Umbilical cord (tissue), 1 donor: ENCODE measurements at regions not wholly inside any gene's neighbourhood (a gene's known extent, or its start where the extent isn't known, plus 50 kb on each side); places are given as distances from the start of the nearest gene placed in this dataset.
"Not testable (repeated sequence)": the region's sequence is repeated elsewhere in the genome, so short reads cannot be mapped to it uniquely, and the experiment has no call there.

ENCODE experiments used
- DNase-seq: peaks from one replicate; pipeline ENCODE4 v3.0.0-alpha.2; 2015; ENCODE audit warnings: low spot score

DNA sequence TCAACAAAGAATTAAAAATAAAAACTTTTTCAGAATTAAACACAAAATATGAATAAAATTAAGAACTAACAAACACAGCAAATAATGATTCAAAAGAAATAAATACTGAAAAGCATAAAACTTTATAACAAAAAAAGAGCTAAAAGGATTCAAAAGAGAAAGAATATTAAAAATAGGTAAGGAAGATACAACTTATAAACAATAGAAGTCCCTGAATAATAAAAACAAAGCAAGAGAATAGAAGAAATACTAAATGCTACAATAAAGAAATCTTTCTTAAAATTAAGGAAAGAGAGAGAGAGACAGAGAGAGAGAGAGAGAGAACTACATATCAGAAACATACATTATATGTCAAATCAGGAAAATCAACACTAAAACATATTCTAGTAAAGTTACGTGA lies 619.9 kb upstream of the SLIT2 start:
- no peak for DNase-seq

DNA sequence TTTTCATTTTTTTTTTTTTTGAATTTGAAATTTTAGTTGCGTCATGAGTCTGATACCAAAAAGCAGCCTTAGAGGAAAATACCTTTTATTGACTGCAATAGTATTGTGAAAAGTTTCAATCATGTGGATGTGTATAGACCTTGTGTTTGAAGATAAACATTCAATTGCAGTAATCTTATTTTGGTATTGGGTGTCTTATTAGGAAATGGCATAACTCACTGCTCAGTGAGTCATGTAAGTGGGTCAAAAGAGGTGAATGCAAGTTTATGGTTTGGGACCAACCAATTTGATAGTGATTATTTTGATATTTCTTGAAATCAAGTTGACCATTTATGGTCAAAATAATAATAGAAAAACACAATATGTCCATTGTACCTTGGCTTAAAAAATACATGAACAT lies 627.8 kb upstream of the SLIT2 start:
- DNase-seq, result no peak

DNA sequence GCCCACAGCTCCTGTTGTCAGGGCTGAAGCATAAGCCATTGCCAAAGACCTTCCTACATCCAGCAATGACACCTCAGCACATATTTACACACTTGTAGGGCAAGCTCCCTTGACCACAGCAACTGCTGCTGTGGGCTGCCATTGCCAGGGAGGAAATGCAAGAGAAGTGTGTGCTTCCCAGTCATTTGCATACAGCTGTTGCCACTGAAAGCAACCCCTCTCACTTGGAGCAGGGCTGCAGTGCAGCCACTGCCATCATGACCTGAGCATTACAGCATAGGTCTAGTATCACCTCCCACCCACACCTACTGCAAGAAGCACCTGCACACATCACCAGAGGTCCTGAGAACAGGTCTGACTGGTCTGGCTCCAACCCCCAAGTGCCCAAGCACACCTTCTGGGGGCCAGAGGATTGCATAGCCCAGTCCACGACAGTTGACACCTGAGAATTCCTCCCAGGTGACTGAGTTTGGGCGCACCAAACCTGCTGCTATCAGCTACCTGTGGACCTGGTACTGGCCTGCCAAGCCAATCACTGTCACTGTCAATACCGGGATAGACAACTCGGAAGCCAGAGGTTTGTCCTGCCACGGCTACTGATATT lies 636.5 kb upstream of the SLIT2 start:
- DNase-seq, result no peak

DNA sequence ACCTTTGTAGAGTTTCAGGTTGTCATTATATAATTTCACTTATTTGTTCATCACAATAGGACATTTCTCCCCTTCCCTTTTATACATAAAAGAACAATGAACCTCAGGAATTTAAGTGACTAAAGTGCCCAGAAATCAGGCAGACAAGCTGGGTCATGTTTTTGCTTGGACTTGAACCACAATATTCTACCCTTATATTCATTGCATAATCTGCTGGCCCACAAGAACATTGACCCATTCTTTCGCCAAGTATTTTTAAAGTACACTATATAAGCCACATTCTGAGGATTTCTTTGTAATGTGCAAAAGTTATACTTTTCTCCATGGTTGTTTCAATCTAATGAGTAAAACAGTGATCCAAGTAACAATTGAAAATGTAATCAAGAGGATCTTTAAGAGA lies 637.5 kb upstream of the SLIT2 start:
- no peak for DNase-seq

DNA sequence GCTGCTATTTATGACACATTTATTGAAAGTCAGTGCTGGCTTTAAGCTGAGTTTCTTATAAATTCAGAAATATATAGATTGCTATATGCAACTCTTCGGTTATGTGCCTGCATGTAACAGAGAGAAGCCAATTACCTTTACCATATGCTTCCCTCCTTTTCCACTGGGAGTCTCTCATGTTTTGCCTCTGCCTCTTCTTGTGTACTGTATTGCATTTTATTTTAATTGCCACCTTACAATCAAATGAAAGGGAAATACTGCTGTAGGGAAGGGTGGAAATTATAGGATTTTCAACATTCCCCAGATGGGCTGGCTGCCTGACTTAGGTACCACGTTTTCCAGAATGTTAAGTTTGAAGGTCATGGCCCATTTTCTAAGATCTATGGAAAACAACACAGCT lies 655.4 kb upstream of the SLIT2 start:
- no peak for DNase-seq

DNA sequence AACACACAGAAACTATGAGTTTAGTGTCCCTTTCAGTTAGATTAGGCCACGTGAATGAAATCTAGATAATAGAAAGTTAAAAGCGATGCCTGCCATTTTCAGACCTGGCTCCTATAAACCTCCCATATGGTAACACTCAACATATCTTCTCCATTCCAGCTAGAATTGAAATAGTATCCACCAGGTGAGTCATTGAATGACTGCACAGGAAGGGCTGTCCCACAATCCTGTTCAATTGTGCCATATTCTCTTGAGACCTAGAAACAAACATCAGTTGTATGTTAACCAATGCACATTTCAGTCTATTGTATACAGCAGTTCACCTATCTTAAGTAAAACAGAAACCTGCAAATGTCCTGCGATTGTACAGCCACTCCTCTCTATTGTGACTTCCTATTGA lies 659.3 kb upstream of the SLIT2 start:
- DNase-seq, result no peak

DNA sequence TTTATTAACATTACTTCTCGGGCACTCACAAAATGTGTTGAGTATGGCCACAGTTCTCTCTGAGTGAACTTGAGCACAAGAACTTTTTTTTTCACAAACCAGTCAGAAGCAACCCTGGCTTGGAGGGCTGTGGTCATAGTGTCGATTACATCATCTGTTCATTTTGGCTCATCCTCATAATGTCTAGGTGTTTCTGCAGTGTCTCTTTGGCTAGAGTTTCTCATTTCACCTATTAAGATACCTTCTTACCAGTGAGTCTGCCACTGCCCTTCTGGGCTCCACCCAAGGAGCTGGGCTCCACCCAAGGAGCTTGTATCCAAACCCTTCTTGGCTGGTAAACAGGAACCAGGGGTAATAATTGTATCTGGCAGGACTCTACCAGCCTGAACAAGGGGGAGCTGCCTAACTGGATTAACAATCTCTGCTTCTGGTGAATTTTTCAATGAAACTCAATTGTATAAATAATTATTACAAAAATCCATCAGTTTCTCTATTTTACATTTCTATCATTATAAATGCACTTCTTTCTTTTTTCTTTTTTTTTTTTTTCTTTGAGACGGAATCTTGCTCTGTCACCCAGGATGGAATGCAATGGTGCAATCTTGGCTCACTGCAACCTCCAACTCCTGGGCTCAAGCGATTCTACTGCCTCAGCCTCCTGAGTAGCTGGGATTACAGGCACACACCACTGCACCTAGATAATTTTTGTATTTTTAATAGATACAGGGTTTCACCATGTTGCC lies 667.7 kb upstream of the SLIT2 start:
- DNase-seq, result no peak

DNA sequence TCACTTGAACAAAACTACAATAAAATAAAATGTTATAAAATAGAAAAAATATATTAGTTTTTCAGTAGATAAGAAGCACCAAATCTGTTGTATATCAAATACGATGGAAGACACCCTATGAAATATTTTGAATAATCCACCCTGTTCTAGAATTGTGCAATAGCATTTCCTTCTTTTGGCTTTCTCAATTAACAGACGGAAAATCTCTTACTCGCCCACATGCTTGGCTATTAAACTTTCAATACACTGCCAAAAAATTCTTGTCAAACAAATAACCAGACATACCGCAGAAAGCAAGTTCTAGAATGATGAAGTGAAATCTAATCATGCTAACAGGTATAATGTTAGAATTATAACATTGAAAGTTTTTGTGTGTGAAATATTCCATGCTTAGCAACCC lies 671.6 kb upstream of the SLIT2 start:
- peak; percentile 19 for DNase-seq

DNA sequence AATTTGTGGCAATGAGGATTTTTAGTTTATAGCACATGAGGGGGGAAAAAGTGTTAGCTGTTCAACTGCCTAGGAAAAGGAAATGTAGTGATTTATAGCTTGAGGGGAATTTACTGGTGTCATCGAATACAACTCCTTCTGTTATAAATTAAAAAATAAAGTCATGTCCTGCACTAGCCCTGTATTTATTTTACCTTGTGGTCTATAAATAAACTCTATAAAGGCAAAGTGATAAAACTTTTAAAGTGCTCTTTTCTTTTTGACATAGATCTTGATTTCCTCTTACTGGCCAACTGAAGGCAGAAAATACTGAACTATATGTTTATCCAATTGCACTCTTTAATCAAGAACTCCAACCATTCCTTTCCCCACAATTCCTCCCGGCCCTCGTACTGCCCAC lies 672.1 kb upstream of the SLIT2 start:
- DNase-seq, result no peak

DNA sequence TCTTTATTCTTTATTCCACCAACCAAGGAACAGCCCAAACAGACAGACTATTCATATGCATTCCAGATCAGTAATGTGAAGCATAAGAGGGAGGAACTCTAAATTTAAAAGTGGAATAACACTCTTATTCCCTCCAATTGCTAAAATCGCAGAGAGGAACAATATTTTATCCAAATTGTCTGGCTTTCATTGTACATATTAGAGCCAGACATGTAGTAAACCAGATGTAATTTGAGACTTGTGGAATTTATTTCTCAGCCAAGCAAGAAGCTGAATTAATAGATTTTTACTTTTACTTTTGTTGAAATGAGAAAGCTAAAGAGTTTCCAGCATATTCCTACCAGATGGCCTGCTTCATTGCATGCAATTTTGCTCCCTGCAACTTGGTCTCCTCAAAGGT lies 674.6 kb upstream of the SLIT2 start:
- peak; percentile 20 for DNase-seq

DNA sequence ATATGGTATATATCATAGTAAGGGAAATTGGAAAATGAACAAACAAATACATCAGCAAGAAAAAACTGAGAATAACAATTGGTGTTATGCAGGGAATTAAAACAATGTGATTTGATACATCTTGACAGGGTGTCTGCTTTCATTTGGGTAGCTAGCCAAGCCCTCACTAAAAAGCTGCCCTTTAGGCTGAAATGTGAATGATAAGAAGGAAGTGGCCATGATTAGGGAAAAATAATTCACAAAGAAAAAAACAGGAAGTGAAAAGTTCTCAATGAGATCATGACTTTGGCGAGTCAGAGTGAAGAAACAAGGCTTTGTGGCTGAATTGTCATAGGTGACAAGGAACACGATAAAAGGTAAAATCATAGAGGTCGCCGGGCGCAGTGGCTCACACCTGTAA lies 675.8 kb upstream of the SLIT2 start:
- no peak for DNase-seq

DNA sequence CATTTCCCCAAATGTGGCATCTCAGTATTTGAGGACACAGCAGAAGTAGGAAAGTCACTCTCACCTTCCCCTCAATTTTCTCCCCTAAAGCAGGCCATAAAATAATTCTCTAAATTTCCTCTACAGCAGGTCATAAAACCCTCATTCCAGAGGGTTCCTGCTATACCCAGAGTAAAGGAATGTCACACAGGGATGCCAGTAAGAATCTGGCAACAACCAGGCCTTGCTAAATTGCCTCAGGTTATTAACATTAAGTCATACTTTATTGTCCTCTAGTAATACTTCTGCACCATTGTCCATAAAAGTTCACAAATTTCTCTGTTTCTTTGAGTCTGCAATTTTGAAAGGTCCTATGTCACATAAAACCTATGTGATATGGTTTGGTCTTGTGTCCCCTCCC lies 685.7 kb upstream of the SLIT2 start:
- no peak for DNase-seq

DNA sequence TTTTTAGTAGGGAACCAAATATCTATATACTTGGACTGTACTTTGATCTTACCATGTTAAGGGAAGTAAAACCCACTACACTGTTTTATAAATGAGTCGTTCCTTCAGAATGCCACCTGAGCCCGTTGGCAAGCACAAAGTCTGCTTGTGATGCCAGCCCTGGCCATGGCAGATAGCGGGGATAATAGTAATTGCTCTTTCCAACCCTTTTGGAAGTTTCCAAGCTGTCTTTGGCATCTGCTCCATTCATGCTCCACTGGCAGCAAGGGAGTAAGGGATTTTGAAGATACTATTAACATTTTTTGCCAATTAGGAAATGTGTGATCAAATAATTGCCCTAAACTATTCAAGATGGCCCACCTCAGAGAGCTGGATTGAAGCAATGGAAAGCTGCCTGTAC lies 689.2 kb upstream of the SLIT2 start:
- DNase-seq, result no peak

DNA sequence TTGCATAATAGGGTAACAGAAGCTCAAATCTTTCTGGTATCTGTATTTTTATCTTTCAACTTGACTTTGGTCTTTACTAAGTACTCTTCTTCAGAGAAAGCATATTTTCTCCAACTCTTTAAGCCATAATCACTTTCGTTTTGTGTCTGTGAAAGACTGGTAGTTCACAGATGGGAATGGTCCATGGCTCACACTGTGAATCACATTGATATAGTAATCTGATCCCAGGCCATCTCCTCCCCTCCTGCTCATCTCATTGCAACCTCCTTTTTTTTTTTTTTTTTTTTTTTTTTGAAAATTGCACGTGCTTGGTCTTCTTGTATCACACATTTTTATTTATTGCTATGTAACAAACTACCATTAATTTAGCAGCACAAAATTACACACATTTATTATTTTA lies 694.5 kb upstream of the SLIT2 start:
- no peak for DNase-seq

DNA sequence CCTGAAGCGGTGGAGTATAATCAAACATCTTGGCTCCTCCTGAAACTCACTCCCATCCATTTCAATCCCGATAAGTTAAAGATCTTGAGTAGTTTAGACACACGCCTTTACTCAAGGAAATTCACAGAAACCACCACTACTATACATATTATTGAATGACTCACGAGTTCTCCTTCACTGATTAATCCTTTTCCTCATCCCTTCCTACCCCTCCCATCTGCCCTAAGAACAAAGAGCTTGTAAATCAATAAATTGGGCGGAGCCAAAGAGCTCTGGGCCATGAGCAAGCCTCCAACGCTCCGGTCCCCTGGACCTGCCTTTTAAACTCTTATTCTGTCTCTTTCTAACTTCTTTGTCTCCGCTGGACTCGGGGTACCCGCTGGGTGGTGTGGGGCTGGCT lies 695.4 kb upstream of the SLIT2 start:
- DNase-seq, result not testable (repeated sequence)

DNA sequence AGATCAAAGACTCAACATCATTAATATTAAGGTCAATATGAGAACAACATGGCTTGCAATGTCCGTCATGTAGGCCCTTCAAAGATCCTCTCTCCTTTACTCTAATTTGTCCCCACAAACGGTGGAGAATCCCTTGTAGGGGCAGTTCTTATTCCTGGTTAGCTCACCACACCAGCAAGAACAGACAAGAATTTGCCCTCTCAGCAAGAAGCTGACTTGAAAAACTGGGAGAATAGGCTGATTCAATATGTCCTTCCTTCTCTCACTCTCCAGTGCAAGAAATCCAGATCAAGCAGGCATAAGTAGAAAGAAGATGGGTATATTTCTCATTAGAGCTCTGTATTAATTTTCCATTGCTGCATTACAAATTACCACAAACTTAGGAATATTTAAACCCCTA lies 704.2 kb upstream of the SLIT2 start:
- no peak for DNase-seq

DNA sequence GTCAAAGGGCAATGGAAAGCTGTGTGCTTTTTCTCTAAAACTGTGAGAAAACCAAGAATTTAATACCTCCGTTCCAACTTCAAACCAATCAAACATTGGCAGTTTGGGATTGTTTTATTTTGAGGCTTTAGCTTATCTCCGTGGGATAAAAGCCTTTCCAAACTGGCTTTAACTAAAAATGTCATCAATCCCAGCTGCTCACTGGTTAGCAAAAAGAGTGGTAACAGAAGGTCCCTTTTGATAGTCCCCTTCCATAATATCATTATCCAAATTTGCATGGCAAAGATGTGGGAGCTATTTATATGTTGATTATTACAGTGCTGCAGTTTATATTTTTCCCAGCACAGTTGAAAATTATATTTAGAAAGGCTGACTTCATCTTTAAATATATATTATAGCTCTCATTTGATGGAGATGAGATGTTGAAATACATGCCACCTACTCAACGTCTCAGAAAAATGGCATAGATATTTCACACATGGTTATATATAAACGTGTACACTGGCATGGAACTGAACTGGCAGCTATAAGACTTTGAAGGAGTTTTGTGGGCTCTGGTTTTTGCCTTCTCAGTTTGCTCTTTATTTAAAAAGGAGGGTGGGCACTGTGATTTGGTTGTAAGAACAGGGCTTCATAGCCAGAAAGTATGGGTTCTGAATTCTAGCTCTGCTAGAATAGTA lies 707.1 kb upstream of the SLIT2 start:
- no peak for DNase-seq

DNA sequence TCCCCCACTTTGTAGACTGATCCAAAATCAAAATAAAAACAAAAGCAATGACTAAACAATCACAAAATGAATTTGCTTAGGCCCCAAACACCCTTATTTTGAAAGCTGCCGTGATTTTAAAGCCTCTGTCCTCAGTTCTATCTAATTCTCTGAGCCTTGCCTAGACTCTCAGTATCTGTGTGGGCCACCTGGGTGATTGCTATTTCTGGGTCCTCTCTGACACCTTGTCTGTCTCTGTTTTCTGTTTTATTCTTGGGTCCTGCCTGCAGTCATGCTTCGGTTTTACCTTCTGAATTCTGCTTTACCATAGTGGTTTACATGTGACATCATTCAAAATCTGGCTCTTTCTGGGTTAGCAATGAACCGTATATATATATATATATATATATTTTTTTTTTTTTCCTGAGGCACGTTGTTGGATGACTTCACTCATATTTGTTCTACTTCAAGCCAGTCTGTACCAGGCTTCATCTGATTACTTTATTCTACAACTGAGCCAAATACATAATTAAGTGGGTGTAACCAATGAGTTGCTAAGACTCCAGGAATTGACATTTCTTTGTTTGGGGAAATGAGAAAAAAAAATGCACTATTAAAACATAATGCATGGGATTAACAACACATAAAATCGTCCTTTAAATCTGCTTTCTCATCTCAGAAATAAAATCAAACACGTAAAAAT lies 710.7 kb upstream of the SLIT2 start:
- no peak for DNase-seq

DNA sequence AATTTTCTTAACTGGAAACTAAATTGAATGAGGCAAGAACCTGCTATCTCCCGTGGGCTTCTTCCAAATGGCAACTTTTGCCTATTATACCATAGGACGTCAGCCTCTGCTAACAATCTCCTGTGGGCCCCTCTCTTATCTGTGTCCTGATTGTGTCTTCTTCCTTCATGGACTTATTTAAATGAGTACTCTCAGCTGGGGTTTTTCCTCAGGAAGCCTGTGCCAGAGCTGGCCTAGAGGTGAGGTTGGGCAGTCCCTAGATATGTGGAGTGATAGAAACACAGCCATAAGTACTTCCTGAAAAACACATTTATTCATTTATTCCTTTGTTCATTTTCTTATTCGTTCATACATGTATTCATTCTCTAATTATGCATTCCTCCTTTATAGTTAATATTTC lies 712.5 kb upstream of the SLIT2 start:
- no peak for DNase-seq

DNA sequence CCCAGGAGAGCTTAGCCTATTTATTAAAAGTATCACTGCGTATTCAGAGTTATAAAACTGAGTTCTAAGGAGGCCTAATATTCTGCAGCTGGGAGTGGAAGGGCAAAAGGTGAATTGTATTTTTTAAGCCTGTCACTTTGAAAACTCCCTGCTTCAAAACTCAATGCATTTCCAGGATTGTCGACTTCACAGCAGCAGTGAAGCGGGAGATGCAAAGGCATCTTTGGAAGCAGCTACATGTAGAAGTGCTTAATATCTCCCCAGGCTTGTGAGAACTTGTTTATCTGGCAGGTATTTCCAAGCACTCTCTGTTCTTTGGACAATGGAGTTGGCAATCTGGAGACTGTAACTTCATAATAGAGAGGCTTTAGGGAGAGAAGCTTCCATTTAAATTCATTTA lies 717.5 kb upstream of the SLIT2 start:
- no peak for DNase-seq

DNA sequence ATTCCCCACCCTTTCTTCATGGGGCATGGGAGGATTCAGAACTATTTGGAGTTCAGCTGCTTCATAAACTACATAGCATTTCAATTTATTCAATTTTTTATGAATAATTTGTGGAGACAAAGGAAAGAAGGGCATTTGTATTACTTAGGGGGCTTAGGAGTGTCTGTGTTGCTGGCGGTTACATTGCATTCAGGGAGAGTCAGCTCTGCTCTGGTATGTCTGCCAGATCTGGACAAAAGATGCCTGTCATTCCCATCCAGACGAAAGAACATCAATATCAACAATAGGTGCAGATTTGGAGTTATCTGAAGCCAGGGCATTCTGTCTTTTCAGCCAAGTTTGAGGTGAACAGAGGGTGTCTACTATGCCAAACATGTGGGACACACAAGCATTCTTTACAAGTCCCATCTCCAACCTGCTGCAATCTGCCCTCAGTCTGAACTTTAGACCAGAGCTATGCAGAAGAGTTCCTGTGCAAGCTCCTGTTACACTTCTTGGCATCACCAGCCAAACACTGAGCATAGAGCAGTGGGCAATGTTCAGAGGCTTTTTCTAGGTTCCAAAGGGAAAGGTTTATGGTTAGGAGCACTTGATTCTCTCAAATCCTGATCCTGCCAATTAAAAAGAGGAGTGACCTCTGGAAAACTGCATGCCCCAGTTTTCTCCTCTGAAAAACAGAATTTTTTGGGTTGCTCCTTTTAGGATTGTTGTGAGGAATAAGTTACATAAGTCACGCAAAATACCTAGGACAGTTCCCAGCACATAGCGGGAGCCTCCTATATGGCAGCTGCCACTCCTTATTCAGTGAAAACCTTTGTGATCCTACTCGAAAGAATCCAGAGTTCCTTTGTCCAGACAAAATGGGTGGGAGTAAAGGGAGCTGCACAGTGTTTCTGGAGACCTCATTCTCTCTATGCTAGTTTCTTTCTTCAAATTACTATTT lies 719.5 kb upstream of the SLIT2 start:
- DNase-seq, result peak; percentile 14

DNA sequence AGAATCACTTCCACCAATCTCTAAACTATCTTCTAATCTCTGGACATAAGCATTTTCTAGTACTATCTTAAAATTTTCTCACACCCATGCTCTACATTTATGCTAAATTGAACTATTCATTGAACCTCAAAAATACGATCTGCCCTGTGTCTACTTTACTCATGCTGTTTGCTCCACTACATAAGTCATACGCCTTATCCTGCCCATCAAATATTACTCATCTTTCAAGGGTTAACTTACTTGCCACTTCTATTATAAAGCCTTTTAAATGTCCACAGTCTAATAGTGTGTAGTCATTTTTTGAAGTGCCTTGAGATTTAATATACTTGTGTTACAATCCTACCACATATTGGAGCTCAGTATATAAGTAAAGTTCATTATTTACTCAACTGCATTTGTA lies 727.7 kb upstream of the SLIT2 start:
- DNase-seq, result no peak
